HG03175 (cell line): ENCODE measurements at regions not wholly inside any gene's neighbourhood (a gene's known extent, or its start where the extent isn't known, plus 50 kb on each side); places are given as distances from the start of the nearest gene placed in this dataset.
A peak's percentile ranks its signal among the peaks of the same experiment; 100 is the strongest.
"Not testable (repeated sequence)": the region's sequence is repeated elsewhere in the genome, so short reads cannot be mapped to it uniquely, and the experiment has no call there.

Experiments used
- ATAC-seq: cut with Tn5 transposase; IDR thresholded peaks from one replicate; pipeline ENCODE4 v1.9.1; 2021; ENCODE audit warnings: mild to moderate bottlenecking, moderate library complexity; ENCODE audit not compliant: unreplicated experiment

GRCh38 chr6:67458265-67458664, 1176.8 kb upstream of the ADGRB3 start:
- ATAC-seq = no peak

- no peak for ATAC-seq
These were observed 1183.2 kb upstream of the ADGRB3 start for GRCh38 chr6:67451874-67452273.

GRCh38 chr6:67450641-67451040, 1184.4 kb upstream of the ADGRB3 start:
- peak; percentile 61 for ATAC-seq

GRCh38 chr6:67449602-67450001, 1185.5 kb upstream of the ADGRB3 start:
- no peak for ATAC-seq

- no peak for ATAC-seq
These were observed 1202.0 kb upstream of the ADGRB3 start for GRCh38 chr6:67433124-67433523.

GRCh38 chr6:67431076-67431475, 1204.0 kb upstream of the ADGRB3 start:
- no peak for ATAC-seq

GRCh38 chr6:67426686-67427085, 1208.4 kb upstream of the ADGRB3 start:
- not testable (repeated sequence) for ATAC-seq

GRCh38 chr6:67412035-67412434, 1223.0 kb upstream of the ADGRB3 start:
- ATAC-seq = no peak

GRCh38 chr6:67411036-67411435, 1224.0 kb upstream of the ADGRB3 start:
- ATAC-seq = no peak

- ATAC-seq = no peak
These were observed 1240.8 kb upstream of the ADGRB3 start for GRCh38 chr6:67394254-67394653.

- no peak for ATAC-seq
These were observed 1241.7 kb upstream of the ADGRB3 start for GRCh38 chr6:67393356-67393755.

- ATAC-seq = no peak
These were observed 1243.1 kb upstream of the ADGRB3 start for GRCh38 chr6:67391955-67392354.

GRCh38 chr6:67369679-67370078, 1265.4 kb upstream of the ADGRB3 start:
- no peak for ATAC-seq

- no peak for ATAC-seq
These were observed 1272.1 kb upstream of the ADGRB3 start for GRCh38 chr6:67362976-67363375.

- no peak for ATAC-seq
These were observed 1273.8 kb upstream of the ADGRB3 start for GRCh38 chr6:67361264-67361663.

GRCh38 chr6:67358241-67358640, 1276.8 kb upstream of the ADGRB3 start:
- no peak for ATAC-seq

GRCh38 chr6:67353861-67354260, 1281.2 kb upstream of the ADGRB3 start:
- no peak for ATAC-seq

GRCh38 chr6:67352717-67353116, 1282.4 kb upstream of the ADGRB3 start:
- ATAC-seq = no peak

- ATAC-seq = no peak
These were observed 1284.4 kb upstream of the ADGRB3 start for GRCh38 chr6:67350729-67351128.

GRCh38 chr6:67345946-67346345, 1289.1 kb upstream of the ADGRB3 start:
- no peak for ATAC-seq

GRCh38 chr6:67336014-67336413, 1299.1 kb upstream of the ADGRB3 start:
- ATAC-seq = no peak

GRCh38 chr6:67331304-67331703, 1303.8 kb upstream of the ADGRB3 start:
- ATAC-seq = no peak

GRCh38 chr6:67328269-67328668, 1306.8 kb upstream of the ADGRB3 start:
- no peak for ATAC-seq
